A549 (cell line): ENCODE measurements at regions not wholly inside any gene's neighbourhood (a gene's known extent, or its start where the extent isn't known, plus 50 kb on each side); places are given as distances from the start of the nearest gene placed in this dataset.

ENCODE experiments used
- ATAC-seq, 2 experiments: fragments of 200-7000 bp in 1 of 2; fragments of >200 bp in 1 of 2; cut with Nextera tagmentation in 1 of 2; cut with Tn5 transposase in 1 of 2; 3 replicates each; pipeline versions ENCODE4 v1.8.0 to v1.9.1; 2018 to 2020; ENCODE audit warnings: mild to moderate bottlenecking in 1 of 2, moderate library complexity in 1 of 2
- CTCF ChIA-PET: fragments of 300-600 bp; sonication (Branson Sonifier 250); formaldehyde crosslinking; extraction: SDS; loops from one replicate; lab custom pipeline; 2021; ENCODE audit warnings: antibody characterized with exemption, inconsistent platforms; lab: Yijun Ruan, JAX
- POLR2A ChIA-PET: fragments of 350-600 bp; formaldehyde crosslinking; extraction: SDS; loops from one replicate; lab custom pipeline; 2021; ENCODE audit warnings: antibody characterized with exemption, inconsistent platforms; lab: Yijun Ruan, JAX
- DNase-seq, 2 experiments: peaks; one replicate each; pipeline versions ENCODE4 v3.0.0 to v3.0.0-alpha.2; 2011 to 2016; ENCODE audit warnings: low read depth in 1 of 2, low spot score in 1 of 2
- FAIRE-seq: peaks from 2 replicates; lab custom pipeline; 2011; peaks lifted over from hg19 to GRCh38; lab: Jason Lieb, UNC
- H3K27ac ChIP-seq, 2 experiments: fragments of >200 bp; sonication (Bioruptor Twin); formaldehyde crosslinking; 3 replicates each; pipeline ENCODE4 v1.5.1; 2016 to 2017
- H3K4me1 ChIP-seq: fragments of >200 bp; sonication (Bioruptor Twin); formaldehyde crosslinking; 3 replicates; pipeline ENCODE4 v1.6.1; 2016
- H3K4me2 ChIP-seq: fragments of >200 bp; sonication (Bioruptor Twin); formaldehyde crosslinking; 3 replicates; pipeline ENCODE4 v1.6.1; 2016
- H3K4me3 ChIP-seq: fragments of >200 bp; sonication (Bioruptor Twin); formaldehyde crosslinking; 3 replicates; pipeline ENCODE4 v1.5.1; 2016
- H3K9me3 ChIP-seq: fragments of >200 bp; sonication (Bioruptor Twin); formaldehyde crosslinking; 3 replicates; pipeline ENCODE4 v1.6.1; 2016
- BHLHE40 ChIP-seq: IDR thresholded peaks from 2 replicates; pipeline ENCODE4 v1.6.1; 2012; ENCODE audit warnings: low read depth, low read length, inconsistent platforms
- CEBPB ChIP-seq, 2 experiments: fragments of >200 bp in 1 of 2; sonication (Bioruptor Twin) in 1 of 2; formaldehyde crosslinking in 1 of 2; IDR thresholded peaks; 2 replicates each; pipeline ENCODE4 v1.6.1; 2012 to 2016
- CHD4 ChIP-seq: fragments of 200-600 bp; sonication (generic); IDR thresholded peaks from 2 replicates; pipeline ENCODE4 v1.6.1; 2016; ENCODE audit warnings: antibody characterized with exemption, mild to moderate bottlenecking, borderline replicate concordance
- EHMT2 ChIP-seq: fragments of 200-600 bp; sonication (generic); IDR thresholded peaks from 2 replicates; pipeline ENCODE4 v1.6.1; 2016; ENCODE audit warnings: antibody characterized with exemption, low read depth, mild to moderate bottlenecking, moderate library complexity
- FOSL2 ChIP-seq, 2 experiments: fragments of 450-650 bp in 1 of 2; fragments of >200 bp in 1 of 2; sonication (Bioruptor Twin) in 1 of 2; formaldehyde crosslinking; IDR thresholded peaks; 2 replicates each; pipeline versions ENCODE4 v1.5.0 to v1.6.1; 2016 to 2020; ENCODE audit warnings: mild to moderate bottlenecking in 1 of 2, moderate library complexity in 1 of 2
- GATA3 ChIP-seq: IDR thresholded peaks from 2 replicates; pipeline ENCODE4 v1.6.1; 2012; ENCODE audit warnings: borderline replicate concordance
- HDAC2 ChIP-seq: fragments of 200-600 bp; sonication (generic); IDR thresholded peaks from 2 replicates; pipeline ENCODE4 v1.6.1; 2016
- HES2 ChIP-seq: fragments of >200 bp; sonication (Bioruptor Twin); formaldehyde crosslinking; IDR thresholded peaks from 2 replicates; pipeline ENCODE4 v1.6.1; 2016
- HEYL ChIP-seq: fragments of 250-450 bp; sonication (Bioruptor Pico); IDR thresholded peaks from 2 replicates; pipeline ENCODE4 v1.8.0; 2021; ENCODE audit warnings: mild to moderate bottlenecking, moderate library complexity
- HMGXB4 ChIP-seq: fragments of 250-450 bp; sonication (Bioruptor Pico); IDR thresholded peaks from 2 replicates; pipeline ENCODE4 v1.5.0; 2021; ENCODE audit warnings: mild to moderate bottlenecking, moderate library complexity, borderline replicate concordance
- JUN ChIP-seq, 2 experiments: fragments of >200 bp; sonication (Bioruptor Twin); formaldehyde crosslinking; IDR thresholded peaks; 2 replicates in 1 of 2; 3 replicates in 1 of 2; pipeline ENCODE4 v1.6.1; 2016 to 2017
- KDM5A ChIP-seq: fragments of 200-600 bp; sonication (generic); IDR thresholded peaks from 2 replicates; pipeline ENCODE4 v1.6.1; 2016; ENCODE audit warnings: antibody characterized with exemption, mild to moderate bottlenecking
- NPAS2 ChIP-seq: fragments of 250-450 bp; sonication (Bioruptor Pico); IDR thresholded peaks from 2 replicates; pipeline ENCODE4 v1.8.0; 2022; ENCODE audit warnings: mild to moderate bottlenecking, moderate library complexity, borderline replicate concordance
- PBX3 ChIP-seq: IDR thresholded peaks from 2 replicates; pipeline ENCODE4 v1.6.1; 2012
- POLR2AphosphoS2 ChIP-seq: conservative IDR thresholded peaks from 2 replicates; pipeline ENCODE4 v1.6.1; 2012; ENCODE audit warnings: low read length, improper control_type of control experiment, inconsistent platforms
- RAD21 ChIP-seq, 2 experiments: fragments of >200 bp in 1 of 2; sonication (Bioruptor Twin) in 1 of 2; formaldehyde crosslinking in 1 of 2; IDR thresholded peaks in 1 of 2; conservative IDR thresholded peaks in 1 of 2; 2 replicates in 1 of 2; 3 replicates in 1 of 2; pipeline ENCODE4 v1.6.1; 2012 to 2018; ENCODE audit warnings: inconsistent platforms in 1 of 2
- RNF2 ChIP-seq: fragments of 200-600 bp; sonication (generic); IDR thresholded peaks from 2 replicates; pipeline ENCODE4 v1.6.1; 2016; ENCODE audit warnings: low read depth, mild to moderate bottlenecking, antibody characterized with exemption, moderate library complexity, borderline replicate concordance
- SMC3 ChIP-seq: fragments of >200 bp; sonication (Bioruptor Twin); formaldehyde crosslinking; IDR thresholded peaks from 3 replicates; pipeline ENCODE4 v1.6.1; 2018; ENCODE audit warnings: inconsistent platforms
- USF2 ChIP-seq: fragments of 450-650 bp; IDR thresholded peaks from 2 replicates; pipeline ENCODE4 v1.6.1; 2014; ENCODE audit warnings: antibody characterized with exemption
- ZFP36 ChIP-seq: fragments of 450-650 bp; IDR thresholded peaks from 2 replicates; pipeline ENCODE4 v1.6.1; 2014; ENCODE audit warnings: borderline replicate concordance; ENCODE audit not compliant: partially characterized antibody
- ZNF302 ChIP-seq: fragments of 250-450 bp; sonication (Bioruptor Pico); IDR thresholded peaks from 2 replicates; pipeline ENCODE4 v1.9.0; 2021; ENCODE audit warnings: inconsistent platforms, mild to moderate bottlenecking, moderate library complexity
- WGBS: methylation state at CpG from one replicate; pipeline ENCODE4 v1.1.6; 2017; ENCODE audit errors: missing lambda C conversion rate; 5-methylcytosine and 5-hydroxymethylcytosine counted together

- Histone ChIP-seq H3K27ac (peak overlapping the region in 1 of 2 experiments; percentile 15; a peak in 1 of 6 replicates), H3K4me1 (peaks cover 16% of the 10 kb centered on the region; the same call in 1 of the 3 replicates), H3K9me3 (no peaks in the 10 kb centered on the region), H3K4me2 (peak overlapping the region; percentile 9; the same call in 1 of the 3 replicates), H3K4me3 (no peak overlapping the region)
- ChIA-PET POLR2A (interaction anchor here (1.0 kb wide), 1 partner anchor 15 kb away, joined by 5 read pairs; no protein-coding TSS in a partner anchor), CTCF (interaction anchor here (0.6 to 5.4 kb wide), 25 partner anchors 9 to 913 kb away, joined by 3 to 82 read pairs (median 7); no protein-coding TSS in a partner anchor)
- 71% methylated on average over 4 of the region's 4 CpGs for WGBS
- DNase-seq (no peak), FAIRE-seq (no peak), ATAC-seq (no peak)
- TF ChIP-seq NPAS2 (CRISPR knock-in tag) (no peak), JUN (IDR thresholded peaks at IDR 0.05) (no peak), BHLHE40 (no peak), POLR2AphosphoS2 (no peak), GATA3 (no peak), SMC3 (no peak), KDM5A (no peak), CHD4 (no peak), ZNF302 (CRISPR knock-in tag) (no peak), HDAC2 (no peak), FOSL2 (IDR thresholded peaks at IDR 0.05) (no peak), FOSL2 (CRISPR knock-in tag; IDR thresholded peaks at IDR 0.05) (no peak), CEBPB (IDR thresholded peaks at IDR 0.05) (no peak), USF2 (no peak), PBX3 (no peak), RNF2 (no peak), RAD21 (conservative IDR thresholded peaks at IDR 0.05 in 1 of 2, IDR thresholded peaks at IDR 0.05 in 1 of 2) (no peak), HMGXB4 (CRISPR knock-in tag) (no peak), HES2 (no peak)
Measured at GRCh38 chr4:53929311-53929710, 135.1 kb downstream of the CHIC2 start.

- Histone ChIP-seq H3K27ac (no peak overlapping the region), H3K4me1 (peaks cover 16% of the 10 kb centered on the region; the same call in 1 of the 3 replicates), H3K9me3 (no peaks in the 10 kb centered on the region), H3K4me2 (peak overlapping the region; percentile 9; the same call in 1 of the 3 replicates), H3K4me3 (no peak overlapping the region)
- CTCF ChIA-PET = interaction anchor here (0.6 to 5.4 kb wide), 10 partner anchors 9 to 913 kb away, joined by 3 to 82 read pairs (median 8); no protein-coding TSS in a partner anchor
- POLR2A ChIA-PET = no interaction called here
- DNase-seq = no peak
- no peak for ATAC-seq
- TF ChIP-seq HEYL (CRISPR knock-in tag) (no peak), CEBPB (IDR thresholded peaks at IDR 0.05) (peak; percentile 48 to 66; a peak in 2 of 4 replicates)
- FAIRE-seq = no peak
Measured at GRCh38 chr4:53928825-53929224, 135.6 kb downstream of the CHIC2 start.

- Histone ChIP-seq H3K4me1 (peaks cover 16% of the 10 kb centered on the region; the same call in 1 of the 3 replicates), H3K4me2 (no peak overlapping the region), H3K9me3 (no peaks in the 10 kb centered on the region), H3K27ac (no peak overlapping the region)
- DNase-seq (no peak), ATAC-seq (no peak)
- no peak for TF ChIP-seq EHMT2
- TF ChIP-seq USF2 = no peak
- peak; percentile 38 for TF ChIP-seq ZFP36
- TF ChIP-seq, all 56 proteins: peak for 1
- POLR2A ChIA-PET = no interaction called here
- H3K4me3 ChIP-seq = no peak overlapping the region
- FAIRE-seq = no peak
- CTCF ChIA-PET = interaction anchor here (0.7 to 2.3 kb wide), 3 partner anchors 8 to 309 kb away, joined by 3 to 12 read pairs (median 4); no protein-coding TSS in a partner anchor
- WGBS = 85% methylated on average over 2 of the region's 2 CpGs
Measured at GRCh38 chr4:53925050-53925605, 139.3 kb downstream of the CHIC2 start.
